DND-41 (cell line): ENCODE measurements at regions not wholly inside any gene's neighbourhood (a gene's known extent, or its start where the extent isn't known, plus 50 kb on each side); places are given as distances from the start of the nearest gene placed in this dataset.

Experiments
- EZH2 ChIP-seq: IDR thresholded peaks from 3 replicates; pipeline ENCODE4 v1.6.1; 2012; ENCODE audit warnings: borderline replicate concordance, low read depth, mild to moderate bottlenecking, moderate library complexity, low read length, inconsistent platforms; ENCODE audit not compliant: severe bottlenecking
- TF ChIP-seq, protein P1 (sequence below): IDR thresholded peaks from 2 replicates; pipeline ENCODE4 v1.5.1; 2012; ENCODE audit warnings: borderline replicate concordance, low read length, moderate library complexity, mild to moderate bottlenecking; ENCODE audit not compliant: poor library complexity, severe bottlenecking; ENCODE audit errors: extremely low read depth

DNA sequence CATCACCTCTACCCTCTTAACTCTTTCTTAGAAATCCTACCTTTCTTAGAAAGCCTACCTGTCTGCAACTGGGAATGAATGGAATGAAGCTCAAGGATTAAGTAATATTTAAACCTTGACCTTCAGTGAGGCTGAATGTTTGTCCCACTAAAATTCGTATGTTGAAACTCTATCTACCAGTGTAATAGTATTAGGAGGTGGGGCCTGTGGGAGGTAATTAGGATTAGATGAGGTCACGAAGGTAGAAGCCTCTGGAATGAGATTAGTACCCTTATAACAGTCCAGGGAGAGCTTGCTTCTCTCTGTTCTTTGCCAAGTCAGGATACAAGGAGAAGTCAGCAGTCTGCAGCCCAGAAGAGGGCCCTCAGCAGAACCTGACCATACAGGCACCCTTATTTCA lies 158.0 kb downstream of the TENT5A start:
- TF ChIP-seq, protein P1, sequence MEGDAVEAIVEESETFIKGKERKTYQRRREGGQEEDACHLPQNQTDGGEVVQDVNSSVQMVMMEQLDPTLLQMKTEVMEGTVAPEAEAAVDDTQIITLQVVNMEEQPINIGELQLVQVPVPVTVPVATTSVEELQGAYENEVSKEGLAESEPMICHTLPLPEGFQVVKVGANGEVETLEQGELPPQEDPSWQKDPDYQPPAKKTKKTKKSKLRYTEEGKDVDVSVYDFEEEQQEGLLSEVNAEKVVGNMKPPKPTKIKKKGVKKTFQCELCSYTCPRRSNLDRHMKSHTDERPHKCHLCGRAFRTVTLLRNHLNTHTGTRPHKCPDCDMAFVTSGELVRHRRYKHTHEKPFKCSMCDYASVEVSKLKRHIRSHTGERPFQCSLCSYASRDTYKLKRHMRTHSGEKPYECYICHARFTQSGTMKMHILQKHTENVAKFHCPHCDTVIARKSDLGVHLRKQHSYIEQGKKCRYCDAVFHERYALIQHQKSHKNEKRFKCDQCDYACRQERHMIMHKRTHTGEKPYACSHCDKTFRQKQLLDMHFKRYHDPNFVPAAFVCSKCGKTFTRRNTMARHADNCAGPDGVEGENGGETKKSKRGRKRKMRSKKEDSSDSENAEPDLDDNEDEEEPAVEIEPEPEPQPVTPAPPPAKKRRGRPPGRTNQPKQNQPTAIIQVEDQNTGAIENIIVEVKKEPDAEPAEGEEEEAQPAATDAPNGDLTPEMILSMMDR = no peak
- TF ChIP-seq EZH2 = no peak
